NCI-H1436 (cell line): ENCODE measurements at regions not wholly inside any gene's neighbourhood (a gene's known extent, or its start where the extent isn't known, plus 50 kb on each side); places are given as distances from the start of the nearest gene placed in this dataset.
"Not testable (repeated sequence)": the region's sequence is repeated elsewhere in the genome, so short reads cannot be mapped to it uniquely, and the experiment has no call there.

Source experiments
- DNase-seq: peaks from one replicate; lab custom pipeline; 2025; lab: John Stamatoyannopoulos, UW

GRCh38 chr10:91003379-91003778, 82.5 kb upstream of the ANKRD1 start:
- not testable (repeated sequence) for DNase-seq

- DNase-seq = not testable (repeated sequence)
These were observed 84.4 kb upstream of the ANKRD1 start for GRCh38 chr10:91005276-91005675.

- peak; percentile 72 for DNase-seq
These were observed 85.3 kb upstream of the ANKRD1 start for GRCh38 chr10:91006001-91006751.

- no peak for DNase-seq
These were observed 86.0 kb upstream of the ANKRD1 start for GRCh38 chr10:91006752-91007346.

GRCh38 chr10:91007655-91008054, 86.8 kb upstream of the ANKRD1 start:
- DNase-seq = no peak

- DNase-seq = no peak
These were observed 88.2 kb upstream of the ANKRD1 start for GRCh38 chr10:91009121-91009520.

- DNase-seq = no peak
These were observed 90.1 kb upstream of the ANKRD1 start for GRCh38 chr10:91010952-91011351.

- no peak for DNase-seq
These were observed 91.6 kb upstream of the ANKRD1 start for GRCh38 chr10:91012502-91012901.

- no peak for DNase-seq
These were observed 93.1 kb upstream of the ANKRD1 start for GRCh38 chr10:91013985-91014384.

GRCh38 chr10:91017198-91017597, 96.3 kb upstream of the ANKRD1 start:
- DNase-seq = no peak

GRCh38 chr10:91021901-91022300, 101.0 kb upstream of the ANKRD1 start:
- no peak for DNase-seq

- no peak for DNase-seq
These were observed 101.5 kb upstream of the ANKRD1 start for GRCh38 chr10:91022390-91022789.

GRCh38 chr10:91022924-91023699, 102.2 kb upstream of the ANKRD1 start:
- no peak for DNase-seq

GRCh38 chr10:91023700-91024398, 103.0 kb upstream of the ANKRD1 start:
- no peak for DNase-seq

- DNase-seq = no peak
These were observed 103.7 kb upstream of the ANKRD1 start for GRCh38 chr10:91024541-91024940.

- no peak for DNase-seq
These were observed 111.8 kb upstream of the ANKRD1 start for GRCh38 chr10:91032611-91033206.

GRCh38 chr10:91033324-91033950, 112.5 kb upstream of the ANKRD1 start:
- no peak for DNase-seq

- DNase-seq = no peak
These were observed 113.2 kb upstream of the ANKRD1 start for GRCh38 chr10:91034042-91034441.

GRCh38 chr10:91034494-91035159, 113.7 kb upstream of the ANKRD1 start:
- DNase-seq = no peak

- no peak for DNase-seq
These were observed 114.9 kb upstream of the ANKRD1 start for GRCh38 chr10:91035650-91036292.
